ENCODE measurements at regions not wholly inside any gene's neighbourhood (a gene's known extent, or its start where the extent isn't known, plus 50 kb on each side); places are given as distances from the start of the nearest gene placed in this dataset.

DNA sequence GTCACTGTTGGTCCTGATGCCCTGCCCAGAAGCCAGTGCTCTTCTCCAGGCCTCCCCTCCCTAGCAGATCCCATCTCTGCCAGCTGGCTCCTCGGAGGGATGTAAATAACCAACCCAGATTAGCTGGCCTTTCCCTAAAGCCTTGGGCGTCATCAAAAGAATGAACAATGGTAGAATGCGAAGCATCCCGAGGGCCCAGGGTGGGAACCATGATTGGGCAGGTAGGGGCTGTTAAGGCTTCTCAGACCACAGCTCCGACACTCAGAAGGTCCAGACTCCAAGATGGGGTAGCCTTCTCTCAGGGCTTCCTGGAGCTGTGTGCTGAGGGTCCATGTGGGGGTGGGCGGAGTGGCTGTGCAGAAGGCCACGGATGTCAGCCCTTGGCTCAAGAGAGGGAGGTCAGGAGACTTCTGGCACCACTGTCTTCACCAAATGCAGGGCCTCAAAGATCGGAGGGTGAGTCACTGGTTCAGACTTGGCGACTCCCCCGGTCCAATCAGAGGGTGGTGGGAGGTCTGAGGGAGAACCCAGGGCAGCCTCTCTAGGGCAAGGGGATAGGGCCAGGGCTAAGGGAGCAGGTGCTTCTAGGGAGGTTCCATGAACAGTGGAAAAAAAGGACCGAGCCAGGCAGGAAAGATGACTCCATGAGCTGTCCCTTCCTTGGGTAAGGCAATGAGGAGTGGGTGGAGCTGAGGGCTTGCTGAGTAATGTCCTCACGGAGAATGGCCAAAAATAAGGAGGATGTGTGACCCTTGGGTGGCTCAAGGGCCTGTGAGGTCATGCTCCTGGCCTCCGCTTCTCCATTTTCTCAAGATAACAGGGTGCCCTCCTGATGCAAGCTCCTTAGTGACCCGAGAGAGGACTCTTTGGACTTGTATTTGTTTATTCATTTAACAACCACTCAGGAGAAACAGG, 58.4 kb upstream of the EPS8L3 start:
- H3K18ac ChIP-seq (ENCODE audit: low read depth, low read length) = peak overlapping the region; percentile 44
- no peaks in the 10 kb centered on the region for H4K20me1 ChIP-seq (ENCODE audit: insufficient read depth, low read length)
- H4K5ac ChIP-seq (ENCODE audit: low read depth, low read length) = peak overlapping the region; percentile 33
- ChIA-PET CTCF (interaction anchor here (0.7 to 1.0 kb wide), 3 partner anchors 10 to 185 kb away, joined by 3 read pairs; no protein-coding TSS in a partner anchor), POLR2A (ENCODE audit: unreplicated experiment) (interaction anchor here (0.8 kb wide), 1 partner anchor 89 kb away, joined by 3 read pairs; no protein-coding TSS in a partner anchor)
- H3K56ac ChIP-seq (ENCODE audit: extremely low read depth, insufficient read depth, low read length) = no peak overlapping the region
- H3K14ac ChIP-seq (replicated peaks; ENCODE audit: low read depth, low read length) = peak overlapping the region; percentile 89
- H2BK15ac ChIP-seq (ENCODE audit: low read depth, low read length) = peak overlapping the region; percentile 91; the same call in 2 of the 3 replicates
- H2AFZ ChIP-seq (replicated peaks; ENCODE audit: low read length, poor library complexity) = peak overlapping the region; percentile 75
- peak overlapping the region; percentile 89 for H2AK9ac ChIP-seq (replicated peaks; ENCODE audit: low read depth, low read length, poor library complexity)
- H3K27me3 ChIP-seq (ENCODE audit: control insufficient read depth, insufficient read depth, low read length) = no peaks in the 10 kb centered on the region
- intact Hi-C loops (cut with micrococcal nuclease) (no loop called here), dilution Hi-C loops (cut with HindIII; ENCODE audit: low sequenced_read_pairs, unreplicated experiment) (no loop called here), in situ Hi-C loops (cut with MboI; ENCODE audit: low sequenced_read_pairs) (no loop called here)
- peak overlapping the region; percentile 88 for H4K91ac ChIP-seq (ENCODE audit: insufficient read depth, low read depth, low read length)
- H3K79me1 ChIP-seq (ENCODE audit: low read depth in 1 of 2, low read length in 2 of 2) = no peaks in the 10 kb centered on the region
- H3K23ac ChIP-seq (ENCODE audit: low read depth, low read length) = peak overlapping the region; percentile 52; the same call in 1 of the 2 replicates
- WGBS, 2 experiments (ENCODE audit: extremely low coverage in 2 of 2, insufficient read length in 1 of 2) = 74% methylated on average over 8 of the region's 14 CpGs; no CpG with 5 or more reads in 1 of the 2 experiments
- no peaks in the 10 kb centered on the region for H3K36me3 ChIP-seq (ENCODE audit: control insufficient read depth, insufficient read depth, low read length)
- peak overlapping the region; percentile 86 for H2BK120ac ChIP-seq (ENCODE audit: low read depth, low read length)
- no peak overlapping the region for H3K9ac ChIP-seq (ENCODE audit: low read depth, low read length)
- H3K27ac ChIP-seq (ENCODE audit: insufficient read depth, low read length) = peak overlapping the region; percentile 10
- DNase-seq (peak; percentile 57), ATAC-seq (ENCODE audit: low read depth) (0 out of 2 replicates have a peak, but pooled peaks have one; percentile 9)
- H2BK5ac ChIP-seq (ENCODE audit: low read depth, low read length, poor library complexity, severe bottlenecking) = peak overlapping the region; percentile 69
- peak overlapping the region; percentile 95 for H2AK5ac ChIP-seq (ENCODE audit: low read depth, low read length)
- H3K9me1 ChIP-seq (ENCODE audit: insufficient read depth, low read length) = peaks cover 40% of the 10 kb centered on the region
- peak overlapping the region; percentile 92 for H2BK20ac ChIP-seq (ENCODE audit: low read depth, low read length)
- peak overlapping the region; percentile 32 to 73 for H4K8ac ChIP-seq (ENCODE audit: low read depth in 2 of 2, low read length in 2 of 2)
- H3K4me3 ChIP-seq (ENCODE audit: insufficient read depth, low read depth, low read length) = no peak overlapping the region
- no peaks in the 10 kb centered on the region for H3K9me3 ChIP-seq (ENCODE audit: control insufficient read depth, insufficient read depth, low read length)
- no peak overlapping the region for H3K4me2 ChIP-seq (ENCODE audit: low read depth, low read length)
- TF ChIP-seq MAFK (IDR thresholded peaks at IDR 0.05; ENCODE audit: low read depth, low read length) (no peak), FOS (IDR thresholded peaks at IDR 0.05; ENCODE audit: low read depth, low read length) (no peak), POLR2A (IDR thresholded peaks at IDR 0.05; ENCODE audit: low read depth, low read length) (no peak)
- TF ChIP-seq, protein P1, sequence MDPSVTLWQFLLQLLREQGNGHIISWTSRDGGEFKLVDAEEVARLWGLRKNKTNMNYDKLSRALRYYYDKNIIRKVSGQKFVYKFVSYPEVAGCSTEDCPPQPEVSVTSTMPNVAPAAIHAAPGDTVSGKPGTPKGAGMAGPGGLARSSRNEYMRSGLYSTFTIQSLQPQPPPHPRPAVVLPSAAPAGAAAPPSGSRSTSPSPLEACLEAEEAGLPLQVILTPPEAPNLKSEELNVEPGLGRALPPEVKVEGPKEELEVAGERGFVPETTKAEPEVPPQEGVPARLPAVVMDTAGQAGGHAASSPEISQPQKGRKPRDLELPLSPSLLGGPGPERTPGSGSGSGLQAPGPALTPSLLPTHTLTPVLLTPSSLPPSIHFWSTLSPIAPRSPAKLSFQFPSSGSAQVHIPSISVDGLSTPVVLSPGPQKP (IDR thresholded peaks at IDR 0.05; ENCODE audit: borderline replicate concordance, low read depth, low read length) = no peak
- BruUV-seq (replicated peaks) = no TSS peak
- peaks cover 27% of the 10 kb centered on the region for H3K4me1 ChIP-seq (ENCODE audit: control insufficient read depth, insufficient read depth, low read length)
- H3K4ac ChIP-seq (ENCODE audit: low read depth, low read length) = peak overlapping the region; percentile 91
